HEK293 (cell line): ENCODE measurements at regions not wholly inside any gene's neighbourhood (a gene's known extent, or its start where the extent isn't known, plus 50 kb on each side); places are given as distances from the start of the nearest gene placed in this dataset.
"Not testable (repeated sequence)": the region's sequence is repeated elsewhere in the genome, so short reads cannot be mapped to it uniquely, and the experiment has no call there.

ENCODE experiments used
- CTCF ChIA-PET: fragments of 350-600 bp; formaldehyde crosslinking; extraction: SDS; loops from one replicate; lab custom pipeline; 2021; ENCODE audit warnings: antibody characterized with exemption; lab: Yijun Ruan, JAX
- POLR2A ChIA-PET: fragments of 300-600 bp; formaldehyde crosslinking; extraction: SDS; loops from one replicate; lab custom pipeline; 2020; ENCODE audit warnings: antibody characterized with exemption, inconsistent platforms; lab: Yijun Ruan, JAX
- H3K27ac ChIP-seq: fragments of 200-500 bp; sonication (Bioruptor generic); 2 replicates; pipeline ENCODE4 v1.5.1; 2014; ENCODE audit warnings: low read depth, low read length, control low read depth, inconsistent platforms; ENCODE audit errors: extremely low read depth
- H3K36me3 ChIP-seq, 2 experiments: fragments of 200-500 bp in 1 of 2; sonication (Bioruptor generic) in 1 of 2; 1 replicate in 1 of 2; 2 replicates in 1 of 2; pipeline ENCODE4 v1.5.1; 2014 to 2017; ENCODE audit warnings: inconsistent platforms in 2 of 2, low read length in 2 of 2; ENCODE audit not compliant: control insufficient read depth in 2 of 2, insufficient read depth in 1 of 2
- H3K4me1 ChIP-seq: fragments of 200-500 bp; sonication (Bioruptor generic); 2 replicates; pipeline ENCODE4 v1.5.1; 2014; ENCODE audit warnings: mild to moderate bottlenecking, low read length, inconsistent platforms; ENCODE audit not compliant: control insufficient read depth, insufficient read depth
- H3K4me3 ChIP-seq: 2 replicates; pipeline ENCODE4 v1.5.1; 2011; ENCODE audit warnings: low read depth, mild to moderate bottlenecking, control low read depth, low read length, moderate library complexity
- H3K9me3 ChIP-seq: fragments of 200-500 bp; sonication (Bioruptor generic); 2 replicates; pipeline ENCODE4 v1.5.1; 2014; ENCODE audit warnings: low read depth, low read length, inconsistent platforms; ENCODE audit not compliant: control insufficient read depth, insufficient read depth
- KLF9 ChIP-seq: fragments of 450-650 bp; formaldehyde crosslinking; IDR thresholded peaks from 2 replicates; pipeline ENCODE4 v1.5.1; 2016; ENCODE audit warnings: missing biosample characterization, missing genetic modification characterization, low read depth
- PRDM4 ChIP-seq: fragments of 450-650 bp; formaldehyde crosslinking; IDR thresholded peaks from 2 replicates; pipeline ENCODE4 v1.5.1; 2017; ENCODE audit warnings: missing biosample characterization, missing genetic modification characterization
- SCRT2 ChIP-seq: fragments of 450-650 bp; formaldehyde crosslinking; IDR thresholded peaks from 2 replicates; pipeline ENCODE4 v1.5.1; 2016; ENCODE audit warnings: missing biosample characterization, missing genetic modification characterization
- YY2 ChIP-seq: fragments of 450-650 bp; formaldehyde crosslinking; IDR thresholded peaks from 2 replicates; pipeline ENCODE4 v1.5.1; 2016; ENCODE audit warnings: missing biosample characterization, missing genetic modification characterization
- ZFP41 ChIP-seq: fragments of 450-650 bp; formaldehyde crosslinking; IDR thresholded peaks from 2 replicates; pipeline ENCODE4 v1.5.1; 2016; ENCODE audit warnings: missing biosample characterization, missing genetic modification characterization, borderline replicate concordance
- ZFP69B ChIP-seq: fragments of 450-650 bp; formaldehyde crosslinking; IDR thresholded peaks from 2 replicates; pipeline ENCODE4 v1.5.1; 2016; ENCODE audit warnings: missing biosample characterization, missing genetic modification characterization
- ZNF404 ChIP-seq: fragments of 450-650 bp; formaldehyde crosslinking; IDR thresholded peaks from 2 replicates; pipeline ENCODE4 v1.5.1; 2017; ENCODE audit warnings: missing biosample characterization, missing genetic modification characterization
- ZNF561 ChIP-seq: fragments of 450-650 bp; IDR thresholded peaks from 2 replicates; pipeline ENCODE4 v1.5.1; 2018; ENCODE audit warnings: missing biosample characterization, missing genetic modification characterization, borderline replicate concordance
- ZNF596 ChIP-seq: fragments of 450-650 bp; IDR thresholded peaks from 2 replicates; pipeline ENCODE4 v1.5.0; 2018; ENCODE audit warnings: missing biosample characterization, mild to moderate bottlenecking, missing genetic modification characterization, moderate library complexity
- ZNF670 ChIP-seq: fragments of 450-650 bp; formaldehyde crosslinking; IDR thresholded peaks from 2 replicates; pipeline ENCODE4 v1.5.1; 2016; ENCODE audit warnings: missing biosample characterization, missing genetic modification characterization, low read depth
- ZNF843 ChIP-seq: fragments of 450-650 bp; formaldehyde crosslinking; IDR thresholded peaks from 2 replicates; pipeline ENCODE4 v1.5.1; 2016; ENCODE audit warnings: missing biosample characterization, missing genetic modification characterization
- ZSCAN18 ChIP-seq: fragments of 450-650 bp; formaldehyde crosslinking; IDR thresholded peaks from 2 replicates; pipeline ENCODE4 v1.5.1; 2016; ENCODE audit warnings: missing biosample characterization, missing genetic modification characterization
- ZXDB ChIP-seq: fragments of 450-650 bp; formaldehyde crosslinking; IDR thresholded peaks from 2 replicates; pipeline ENCODE4 v1.5.1; 2016; ENCODE audit warnings: missing biosample characterization, missing genetic modification characterization
- TF ChIP-seq, protein P1 (sequence below): fragments of 450-650 bp; formaldehyde crosslinking; IDR thresholded peaks from 2 replicates; pipeline ENCODE4 v1.5.1; 2017; ENCODE audit warnings: missing biosample characterization, missing genetic modification characterization

GRCh38 chr13:65368832-65369231 is 1861.3 kb downstream of the PCDH9 start:
- POLR2A ChIA-PET = no interaction called here
- Histone ChIP-seq H3K9me3 (no peaks in the 10 kb centered on the region), H3K4me1 (no peaks in the 10 kb centered on the region), H3K4me3 (no peak overlapping the region), H3K36me3 (no peaks in the 10 kb centered on the region), H3K27ac (no peak overlapping the region)
- CTCF ChIA-PET = no interaction called here
- TF ChIP-seq ZFP41 (tag by site-specific recombination) (no peak), ZSCAN18 (tag by site-specific recombination) (no peak), ZNF843 (tag by site-specific recombination) (no peak), YY2 (no peak), KLF9 (tag by site-specific recombination) (no peak), ZNF596 (tag by site-specific recombination) (no peak), ZNF404 (tag by site-specific recombination) (no peak), PRDM4 (no peak), ZXDB (no peak), ZNF561 (tag by site-specific recombination) (no peak)
- TF ChIP-seq, protein P1, sequence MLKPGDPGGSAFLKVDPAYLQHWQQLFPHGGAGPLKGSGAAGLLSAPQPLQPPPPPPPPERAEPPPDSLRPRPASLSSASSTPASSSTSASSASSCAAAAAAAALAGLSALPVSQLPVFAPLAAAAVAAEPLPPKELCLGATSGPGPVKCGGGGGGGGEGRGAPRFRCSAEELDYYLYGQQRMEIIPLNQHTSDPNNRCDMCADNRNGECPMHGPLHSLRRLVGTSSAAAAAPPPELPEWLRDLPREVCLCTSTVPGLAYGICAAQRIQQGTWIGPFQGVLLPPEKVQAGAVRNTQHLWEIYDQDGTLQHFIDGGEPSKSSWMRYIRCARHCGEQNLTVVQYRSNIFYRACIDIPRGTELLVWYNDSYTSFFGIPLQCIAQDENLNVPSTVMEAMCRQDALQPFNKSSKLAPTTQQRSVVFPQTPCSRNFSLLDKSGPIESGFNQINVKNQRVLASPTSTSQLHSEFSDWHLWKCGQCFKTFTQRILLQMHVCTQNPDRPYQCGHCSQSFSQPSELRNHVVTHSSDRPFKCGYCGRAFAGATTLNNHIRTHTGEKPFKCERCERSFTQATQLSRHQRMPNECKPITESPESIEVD (tag by site-specific recombination) = no peak

GRCh38 chr13:65353951-65354350 is 1876.2 kb downstream of the PCDH9 start:
- no peak overlapping the region for H3K4me3 ChIP-seq
- no peaks in the 10 kb centered on the region for H3K9me3 ChIP-seq
- no peaks in the 10 kb centered on the region for H3K4me1 ChIP-seq
- ChIA-PET CTCF (no interaction called here), POLR2A (no interaction called here)
- no peaks in the 10 kb centered on the region for H3K36me3 ChIP-seq
- TF ChIP-seq ZNF670 (no peak), ZFP69B (tag by site-specific recombination) (no peak), SCRT2 (0 out of 2 replicates have a peak, but pooled peaks have one; percentile 20)
- no peak overlapping the region for H3K27ac ChIP-seq

DNA sequence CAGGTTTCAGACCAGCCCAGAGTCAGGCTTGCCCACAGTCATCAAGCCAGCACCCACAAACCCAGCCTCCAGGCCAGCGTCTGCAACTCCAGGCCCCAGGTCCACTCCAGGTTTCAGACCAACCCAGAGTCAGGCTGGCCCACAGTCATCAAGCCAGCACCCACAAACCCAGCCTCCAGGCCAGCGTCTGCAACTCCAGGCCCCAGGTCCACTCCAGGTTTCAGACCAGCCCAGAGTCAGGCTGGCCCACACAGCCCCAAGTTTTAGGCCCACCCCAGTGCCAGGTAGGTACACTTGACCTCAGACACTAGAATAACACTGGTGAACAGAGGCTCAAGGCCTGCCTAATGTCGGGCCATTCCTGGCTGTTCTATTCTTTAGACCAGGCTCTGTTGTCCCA is 1877.0 kb downstream of the PCDH9 start:
- H3K4me3 ChIP-seq, H3K9me3 ChIP-seq, H3K4me1 ChIP-seq, CTCF ChIA-PET, H3K36me3 ChIP-seq, POLR2A ChIA-PET, H3K27ac ChIP-seq: not testable (repeated sequence)
